Panc1 (cell line): ENCODE measurements at regions not wholly inside any gene's neighbourhood (a gene's known extent, or its start where the extent isn't known, plus 50 kb on each side); places are given as distances from the start of the nearest gene placed in this dataset.

Experiments
- ATAC-seq: fragments of 200-7000 bp; cut with Tn5 transposase; 2 replicates; pipeline ENCODE4 v1.9.1; 2020; ENCODE audit warnings: mild to moderate bottlenecking, moderate library complexity
- BruUV-seq: library from RNA; stranded (reverse); fragments of 400-500 nt; replicated peaks from 2 replicates; lab custom pipeline; 2021; lab: Mats Ljungman, UMichigan
- CTCF ChIA-PET: fragments of 300-600 bp; sonication (Branson Sonifier 250); formaldehyde crosslinking; loops from one replicate; lab custom pipeline; 2022; ENCODE audit warnings: antibody characterized with exemption; lab: Charles Lee
- POLR2A ChIA-PET: fragments of 300-600 bp; sonication (Branson Sonifier 250); formaldehyde crosslinking; loops from one replicate; lab custom pipeline; 2022; ENCODE audit warnings: antibody characterized with exemption; lab: Charles Lee
- DNase-seq: peaks from one replicate; pipeline ENCODE4 v3.0.0-alpha.2; 2010; ENCODE audit warnings: low read depth, low spot score
- H3K27ac ChIP-seq: 2 replicates; pipeline ENCODE4 v1.5.1; 2011; ENCODE audit warnings: mild to moderate bottlenecking, low read length, inconsistent platforms
- H3K27me3 ChIP-seq: fragments of 200-500 bp; sonication (Bioruptor generic); 2 replicates; pipeline ENCODE4 v1.6.0; 2014; ENCODE audit warnings: low read length, inconsistent platforms; ENCODE audit not compliant: control insufficient read depth, insufficient read depth
- H3K36me3 ChIP-seq: fragments of 200-500 bp; sonication (Bioruptor generic); 2 replicates; pipeline ENCODE4 v1.5.1; 2014; ENCODE audit warnings: inconsistent platforms, mild to moderate bottlenecking, low read length, moderate library complexity; ENCODE audit not compliant: control insufficient read depth, insufficient read depth
- H3K4me1 ChIP-seq: 2 replicates; pipeline ENCODE4 v1.5.1; 2011; ENCODE audit warnings: inconsistent platforms, mild to moderate bottlenecking, low read length, moderate library complexity; ENCODE audit not compliant: control insufficient read depth, insufficient read depth
- H3K4me3 ChIP-seq, 2 experiments: 2 replicates each; pipeline ENCODE4 v1.5.1; 2011 to 2012; ENCODE audit warnings: low read depth in 2 of 2, low read length in 2 of 2, mild to moderate bottlenecking in 2 of 2, inconsistent platforms in 1 of 2, moderate library complexity in 1 of 2
- H3K9me3 ChIP-seq: fragments of 200-500 bp; sonication (Bioruptor generic); 2 replicates; pipeline ENCODE4 v1.5.1; 2014; ENCODE audit warnings: low read depth, mild to moderate bottlenecking, inconsistent platforms, low read length, moderate library complexity; ENCODE audit not compliant: control insufficient read depth, insufficient read depth
- POLR2AphosphoS5 ChIP-seq: IDR thresholded peaks from 2 replicates; pipeline ENCODE4 v1.6.1; 2012; ENCODE audit warnings: mild to moderate bottlenecking, low read depth, low read length, moderate library complexity
- SIN3A ChIP-seq: IDR thresholded peaks from 2 replicates; pipeline ENCODE4 v1.6.1; 2012; ENCODE audit warnings: low read depth, mild to moderate bottlenecking, low read length, moderate library complexity, borderline replicate concordance; ENCODE audit not compliant: insufficient read depth
- TCF7L2 ChIP-seq: IDR thresholded peaks from 2 replicates; pipeline ENCODE4 v1.6.1; 2011; ENCODE audit warnings: mild to moderate bottlenecking, low read depth, low read length, inconsistent platforms
- in situ Hi-C: cut with HindIII; loops from 2 replicates; pipeline ENCODE4 v1.10.0; 2016; ENCODE audit warnings: low sequenced_read_pairs, low pct_unique_long_range_greater_than_20kb
- intact Hi-C: fragments of 100-400 bp; cut with micrococcal nuclease; formaldehyde crosslinking; loops from one replicate; pipeline ENCODE4 v1.10.0; 2022; ENCODE audit not compliant: unreplicated experiment
- TF ChIP-seq, protein P1 (sequence below), 2 experiments: IDR thresholded peaks; 2 replicates each; pipeline ENCODE4 v1.6.1; 2011 to 2012; ENCODE audit warnings: low read depth in 2 of 2, control low read depth in 1 of 2, low read length in 1 of 2, mild to moderate bottlenecking in 1 of 2, moderate library complexity in 1 of 2; ENCODE audit not compliant: insufficient read depth in 1 of 2
- TF ChIP-seq, protein P2 (sequence below): fragments of 450-650 bp; IDR thresholded peaks from 2 replicates; pipeline ENCODE4 v1.5.1; 2017; ENCODE audit warnings: mild to moderate bottlenecking

DNA sequence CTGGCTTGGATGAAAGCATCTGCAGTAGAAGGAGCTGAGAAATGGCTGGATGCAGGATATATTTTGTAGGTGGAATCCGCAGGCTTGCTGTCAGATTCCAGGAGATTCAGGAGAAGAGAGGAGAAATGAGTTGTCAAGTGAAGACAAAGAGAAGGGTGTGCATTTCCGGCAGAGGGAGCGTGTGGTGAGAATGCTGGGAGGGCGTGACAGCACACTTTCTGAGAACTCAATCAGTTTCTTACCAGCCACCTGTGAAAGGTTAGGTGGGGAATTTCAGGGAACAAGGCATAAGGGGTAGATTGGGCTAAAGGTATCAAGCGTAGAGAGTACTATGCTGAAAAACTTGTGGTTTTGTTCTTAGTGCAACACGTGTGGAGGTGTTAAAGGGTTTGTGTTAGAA is 199.3 kb upstream of the ANKH start:
- POLR2A ChIA-PET: no interaction called here
- Histone ChIP-seq H3K4me3 (no peak overlapping the region), H3K36me3 (no peaks in the 10 kb centered on the region), H3K9me3 (no peaks in the 10 kb centered on the region), H3K27me3 (no peaks in the 10 kb centered on the region), H3K27ac (no peak overlapping the region), H3K4me1 (no peaks in the 10 kb centered on the region)
- TF ChIP-seq TCF7L2: no peak
- TF ChIP-seq SIN3A: no peak
- TF ChIP-seq, protein P1, sequence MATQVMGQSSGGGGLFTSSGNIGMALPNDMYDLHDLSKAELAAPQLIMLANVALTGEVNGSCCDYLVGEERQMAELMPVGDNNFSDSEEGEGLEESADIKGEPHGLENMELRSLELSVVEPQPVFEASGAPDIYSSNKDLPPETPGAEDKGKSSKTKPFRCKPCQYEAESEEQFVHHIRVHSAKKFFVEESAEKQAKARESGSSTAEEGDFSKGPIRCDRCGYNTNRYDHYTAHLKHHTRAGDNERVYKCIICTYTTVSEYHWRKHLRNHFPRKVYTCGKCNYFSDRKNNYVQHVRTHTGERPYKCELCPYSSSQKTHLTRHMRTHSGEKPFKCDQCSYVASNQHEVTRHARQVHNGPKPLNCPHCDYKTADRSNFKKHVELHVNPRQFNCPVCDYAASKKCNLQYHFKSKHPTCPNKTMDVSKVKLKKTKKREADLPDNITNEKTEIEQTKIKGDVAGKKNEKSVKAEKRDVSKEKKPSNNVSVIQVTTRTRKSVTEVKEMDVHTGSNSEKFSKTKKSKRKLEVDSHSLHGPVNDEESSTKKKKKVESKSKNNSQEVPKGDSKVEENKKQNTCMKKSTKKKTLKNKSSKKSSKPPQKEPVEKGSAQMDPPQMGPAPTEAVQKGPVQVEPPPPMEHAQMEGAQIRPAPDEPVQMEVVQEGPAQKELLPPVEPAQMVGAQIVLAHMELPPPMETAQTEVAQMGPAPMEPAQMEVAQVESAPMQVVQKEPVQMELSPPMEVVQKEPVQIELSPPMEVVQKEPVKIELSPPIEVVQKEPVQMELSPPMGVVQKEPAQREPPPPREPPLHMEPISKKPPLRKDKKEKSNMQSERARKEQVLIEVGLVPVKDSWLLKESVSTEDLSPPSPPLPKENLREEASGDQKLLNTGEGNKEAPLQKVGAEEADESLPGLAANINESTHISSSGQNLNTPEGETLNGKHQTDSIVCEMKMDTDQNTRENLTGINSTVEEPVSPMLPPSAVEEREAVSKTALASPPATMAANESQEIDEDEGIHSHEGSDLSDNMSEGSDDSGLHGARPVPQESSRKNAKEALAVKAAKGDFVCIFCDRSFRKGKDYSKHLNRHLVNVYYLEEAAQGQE (IDR thresholded peaks at IDR 0.05; ENCODE audit: insufficient read depth in 1 of 2, low read depth in 2 of 2, low read length in 1 of 2): no peak
- no peak for TF ChIP-seq POLR2AphosphoS5
- TF ChIP-seq, protein P2, sequence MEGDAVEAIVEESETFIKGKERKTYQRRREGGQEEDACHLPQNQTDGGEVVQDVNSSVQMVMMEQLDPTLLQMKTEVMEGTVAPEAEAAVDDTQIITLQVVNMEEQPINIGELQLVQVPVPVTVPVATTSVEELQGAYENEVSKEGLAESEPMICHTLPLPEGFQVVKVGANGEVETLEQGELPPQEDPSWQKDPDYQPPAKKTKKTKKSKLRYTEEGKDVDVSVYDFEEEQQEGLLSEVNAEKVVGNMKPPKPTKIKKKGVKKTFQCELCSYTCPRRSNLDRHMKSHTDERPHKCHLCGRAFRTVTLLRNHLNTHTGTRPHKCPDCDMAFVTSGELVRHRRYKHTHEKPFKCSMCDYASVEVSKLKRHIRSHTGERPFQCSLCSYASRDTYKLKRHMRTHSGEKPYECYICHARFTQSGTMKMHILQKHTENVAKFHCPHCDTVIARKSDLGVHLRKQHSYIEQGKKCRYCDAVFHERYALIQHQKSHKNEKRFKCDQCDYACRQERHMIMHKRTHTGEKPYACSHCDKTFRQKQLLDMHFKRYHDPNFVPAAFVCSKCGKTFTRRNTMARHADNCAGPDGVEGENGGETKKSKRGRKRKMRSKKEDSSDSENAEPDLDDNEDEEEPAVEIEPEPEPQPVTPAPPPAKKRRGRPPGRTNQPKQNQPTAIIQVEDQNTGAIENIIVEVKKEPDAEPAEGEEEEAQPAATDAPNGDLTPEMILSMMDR: no peak
- in situ Hi-C loops (no loop called here), intact Hi-C loops (no loop called here)
- CTCF ChIA-PET: no interaction called here
- no TSS peak for BruUV-seq
- no peak for DNase-seq
- no peak for ATAC-seq

DNA sequence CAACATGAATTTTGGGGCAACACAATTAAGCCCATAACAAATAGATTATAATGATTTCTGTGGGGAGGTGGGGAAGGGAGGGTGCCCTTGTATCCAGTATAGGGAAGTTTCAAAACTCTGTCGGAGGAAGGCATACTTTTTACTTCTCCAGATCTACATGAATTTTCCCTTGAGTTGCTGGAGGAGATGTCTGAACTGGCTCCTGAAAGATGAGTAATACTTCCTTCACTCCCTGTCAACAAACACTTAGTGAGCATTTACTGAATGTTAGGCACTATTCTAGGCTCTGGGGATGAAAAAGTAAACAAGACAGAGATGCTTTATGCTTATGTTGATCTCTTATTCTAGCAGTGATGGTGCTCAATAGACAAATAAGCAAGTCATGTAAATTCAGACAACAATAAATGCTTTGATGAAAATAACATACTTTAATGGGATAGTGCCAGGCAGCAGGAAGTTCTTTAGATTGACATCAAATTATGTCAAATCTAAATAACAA is 197.9 kb upstream of the ANKH start:
- Histone ChIP-seq H3K4me1 (no peaks in the 10 kb centered on the region), H3K4me3 (no peak overlapping the region), H3K27ac (no peak overlapping the region), H3K36me3 (no peaks in the 10 kb centered on the region), H3K9me3 (no peaks in the 10 kb centered on the region), H3K27me3 (no peaks in the 10 kb centered on the region)
- intact Hi-C loops (no loop called here), in situ Hi-C loops (no loop called here)
- ChIA-PET CTCF (no interaction called here), POLR2A (no interaction called here)
- TF ChIP-seq, protein P1 (IDR thresholded peaks at IDR 0.05; ENCODE audit: insufficient read depth in 1 of 2, low read depth in 2 of 2, low read length in 1 of 2): no peak
- TF ChIP-seq, protein P2: no peak
- no peak for TF ChIP-seq SIN3A
- no peak for TF ChIP-seq POLR2AphosphoS5
- TF ChIP-seq TCF7L2: no peak
- BruUV-seq: no TSS peak
- DNase-seq: no peak
- no peak for ATAC-seq
